WTC11 (cell line): ENCODE measurements at regions not wholly inside any gene's neighbourhood (a gene's known extent, or its start where the extent isn't known, plus 50 kb on each side); places are given as distances from the start of the nearest gene placed in this dataset.

Experiments
- ATAC-seq: fragments of 200-7000 bp; cut with Tn5 transposase; 2 replicates; pipeline ENCODE4 v1.10.0; 2021; ENCODE audit warnings: mild to moderate bottlenecking, moderate library complexity
- CTCF ChIA-PET: fragments of 300-600 bp; sonication (Branson Sonifier 250); formaldehyde crosslinking; loops from one replicate; lab custom pipeline; 2021; ENCODE audit warnings: antibody characterized with exemption; lab: Charles Lee
- POLR2A ChIA-PET: fragments of 350-600 bp; sonication (Branson Sonifier 250); formaldehyde crosslinking; loops from one replicate; lab custom pipeline; 2021; ENCODE audit warnings: antibody characterized with exemption; lab: Charles Lee
- DNase-seq: peaks from one replicate; pipeline ENCODE4 v3.0.0; 2021; ENCODE audit warnings: low spot score
- H3K27ac Mint-ChIP-seq: 2 replicates; pipeline ENCODE4 v1.8.0; 2021; ENCODE audit warnings: mixed read lengths
- H3K27me3 Mint-ChIP-seq: 2 replicates; pipeline ENCODE4 v1.8.0; 2021; ENCODE audit warnings: low read depth, mild to moderate bottlenecking, moderate library complexity, mixed read lengths
- H3K36me3 Mint-ChIP-seq: 2 replicates; pipeline ENCODE4 v1.8.0; 2021; ENCODE audit warnings: mixed read lengths
- H3K4me1 Mint-ChIP-seq: 2 replicates; pipeline ENCODE4 v1.8.0; 2022; ENCODE audit warnings: mixed read lengths
- H3K4me3 Mint-ChIP-seq: 2 replicates; pipeline ENCODE4 v1.8.0; 2021; ENCODE audit warnings: mild to moderate bottlenecking, moderate library complexity, mixed read lengths
- H3K9me3 Mint-ChIP-seq: 2 replicates; pipeline ENCODE4 v1.8.0; 2021; ENCODE audit warnings: mixed read lengths
- AR ChIP-seq: fragments of 250-450 bp; sonication (Bioruptor Pico); IDR thresholded peaks from 2 replicates; pipeline ENCODE4 v1.9.0; 2021; ENCODE audit warnings: mild to moderate bottlenecking
- ARID4B ChIP-seq: sonication (generic); formaldehyde crosslinking; IDR thresholded peaks from 2 replicates; pipeline ENCODE4 v1.8.0; 2023; ENCODE audit warnings: missing genetic modification reagents, mild to moderate bottlenecking, borderline replicate concordance
- ATF2 ChIP-seq: sonication (generic); formaldehyde crosslinking; IDR thresholded peaks from 2 replicates; pipeline ENCODE4 v1.8.1; 2022; ENCODE audit warnings: low read depth, missing genetic modification reagents, borderline replicate concordance
- CBFB ChIP-seq: sonication (generic); formaldehyde crosslinking; IDR thresholded peaks from 2 replicates; pipeline ENCODE4 v1.8.1; 2022; ENCODE audit warnings: mild to moderate bottlenecking, low read depth, missing genetic modification reagents
- CREM ChIP-seq: sonication (generic); formaldehyde crosslinking; IDR thresholded peaks from 2 replicates; pipeline ENCODE4 v1.8.1; 2022; ENCODE audit warnings: mild to moderate bottlenecking, missing genetic modification reagents, moderate library complexity
- CTCF ChIP-seq: fragments of 200-600 bp; IDR thresholded peaks from 2 replicates; pipeline ENCODE4 v1.8.0; 2022; ENCODE audit warnings: antibody characterized with exemption
- ELF4 ChIP-seq: sonication (generic); formaldehyde crosslinking; IDR thresholded peaks from 2 replicates; pipeline ENCODE4 v1.8.1; 2022; ENCODE audit warnings: low read depth, mild to moderate bottlenecking, moderate library complexity, missing genetic modification reagents
- IRF2 ChIP-seq: sonication (generic); formaldehyde crosslinking; IDR thresholded peaks from 2 replicates; pipeline ENCODE4 v1.8.0; 2022; ENCODE audit warnings: low read depth, missing genetic modification reagents, borderline replicate concordance
- JAZF1 ChIP-seq: fragments of 250-450 bp; sonication (Bioruptor Pico); IDR thresholded peaks from 2 replicates; pipeline ENCODE4 v1.9.0; 2021; ENCODE audit warnings: moderate library complexity, mild to moderate bottlenecking, inconsistent platforms
- KAT7 ChIP-seq: sonication (generic); formaldehyde crosslinking; IDR thresholded peaks from 2 replicates; pipeline ENCODE4 v1.8.1; 2023; ENCODE audit warnings: missing genetic modification reagents, mild to moderate bottlenecking, borderline replicate concordance
- MAX ChIP-seq: sonication (generic); formaldehyde crosslinking; IDR thresholded peaks from 2 replicates; pipeline ENCODE4 v1.8.0; 2022; ENCODE audit warnings: mild to moderate bottlenecking, missing genetic modification reagents
- NFATC4 ChIP-seq: fragments of 250-450 bp; sonication (Bioruptor Pico); IDR thresholded peaks from 2 replicates; pipeline ENCODE4 v1.9.0; 2021; ENCODE audit warnings: mild to moderate bottlenecking
- SMAD4 ChIP-seq: sonication (generic); formaldehyde crosslinking; IDR thresholded peaks from 2 replicates; pipeline ENCODE4 v1.8.0; 2022; ENCODE audit warnings: mild to moderate bottlenecking, missing genetic modification reagents
- TCF7 ChIP-seq: sonication (generic); formaldehyde crosslinking; IDR thresholded peaks from 2 replicates; pipeline ENCODE4 v1.8.0; 2022; ENCODE audit warnings: mild to moderate bottlenecking, low read depth, missing genetic modification reagents, moderate library complexity
- USF2 ChIP-seq: sonication (generic); formaldehyde crosslinking; IDR thresholded peaks from 2 replicates; pipeline ENCODE4 v1.8.1; 2023; ENCODE audit warnings: mild to moderate bottlenecking, missing genetic modification reagents, moderate library complexity
- ZNF121 ChIP-seq: sonication (generic); formaldehyde crosslinking; IDR thresholded peaks from 2 replicates; pipeline ENCODE4 v1.8.0; 2023; ENCODE audit warnings: missing genetic modification reagents
- ZNF219 ChIP-seq: sonication (generic); formaldehyde crosslinking; IDR thresholded peaks from 2 replicates; pipeline ENCODE4 v1.8.0; 2023; ENCODE audit warnings: missing genetic modification reagents, mild to moderate bottlenecking, borderline replicate concordance
- ZNF396 ChIP-seq: fragments of 250-450 bp; sonication (Bioruptor Pico); IDR thresholded peaks from 2 replicates; pipeline ENCODE4 v1.8.0; 2021; ENCODE audit warnings: mild to moderate bottlenecking, moderate library complexity, borderline replicate concordance
- ZNF423 ChIP-seq: fragments of 250-450 bp; sonication (Bioruptor Pico); IDR thresholded peaks from 2 replicates; pipeline ENCODE4 v2.1.2; 2022; ENCODE audit warnings: mild to moderate bottlenecking, moderate library complexity
- ZNF671 ChIP-seq: fragments of 250-450 bp; sonication (Bioruptor Pico); IDR thresholded peaks from 2 replicates; pipeline ENCODE4 v1.8.0; 2021; ENCODE audit warnings: mild to moderate bottlenecking

- TF ChIP-seq ZNF121 (CRISPR knock-in tag) = no peak
- TF ChIP-seq ARID4B (CRISPR knock-in tag) = no peak
Measured at GRCh38 chr9:81193362-81194339, 495.7 kb downstream of the TLE1 start (continued).

- Mint-ChIP-seq H3K36me3 (no peaks in the 10 kb centered on the region), H3K27ac (no peak overlapping the region), H3K27me3 (no peaks in the 10 kb centered on the region), H3K4me1 (no peaks in the 10 kb centered on the region), H3K9me3 (peaks cover 17% of the 10 kb centered on the region), H3K4me3 (no peak overlapping the region)
- DNase-seq = no peak
- TF ChIP-seq USF2 (CRISPR knock-in tag) (no peak), ZNF671 (CRISPR knock-in tag) (no peak), AR (CRISPR knock-in tag) (no peak), MAX (no peak), ZNF423 (CRISPR knock-in tag) (no peak), KAT7 (CRISPR knock-in tag) (no peak), ZNF396 (CRISPR knock-in tag) (no peak), CTCF (no peak), IRF2 (no peak), JAZF1 (CRISPR knock-in tag) (no peak), ZNF219 (CRISPR knock-in tag) (no peak), NFATC4 (no peak), ELF4 (CRISPR knock-in tag) (no peak), CREM (CRISPR knock-in tag) (no peak), SMAD4 (no peak), ATF2 (CRISPR knock-in tag) (no peak), CBFB (CRISPR knock-in tag) (no peak), TCF7 (CRISPR knock-in tag) (no peak)
- ChIA-PET CTCF (no interaction called here), POLR2A (no interaction called here)
- ATAC-seq = no peak
Measured at GRCh38 chr9:81191222-81191621, 498.1 kb downstream of the TLE1 start.
